HepG2 (cell line): ENCODE measurements at regions not wholly inside any gene's neighbourhood (a gene's known extent, or its start where the extent isn't known, plus 50 kb on each side); places are given as distances from the start of the nearest gene placed in this dataset.

ENCODE experiments used
- GTF2F1 ChIP-seq: fragments of 150-350 bp; IDR thresholded peaks from 2 replicates; pipeline ENCODE4 v1.6.1; 2014; ENCODE audit warnings: low read length
- NFYC ChIP-seq: IDR thresholded peaks from 2 replicates; pipeline ENCODE4 v1.6.1; 2016; ENCODE audit warnings: missing genetic modification reagents, missing compliant biosample characterization
- PHF20 ChIP-seq: sonication (generic); formaldehyde crosslinking; IDR thresholded peaks from 2 replicates; pipeline ENCODE4 v1.5.0; 2020; ENCODE audit warnings: mild to moderate bottlenecking, missing genetic modification reagents
- TF ChIP-seq, protein P1 (sequence below): sonication (generic); formaldehyde crosslinking; IDR thresholded peaks from 2 replicates; pipeline ENCODE4 v1.4.0; 2020; ENCODE audit warnings: missing genetic modification reagents

DNA sequence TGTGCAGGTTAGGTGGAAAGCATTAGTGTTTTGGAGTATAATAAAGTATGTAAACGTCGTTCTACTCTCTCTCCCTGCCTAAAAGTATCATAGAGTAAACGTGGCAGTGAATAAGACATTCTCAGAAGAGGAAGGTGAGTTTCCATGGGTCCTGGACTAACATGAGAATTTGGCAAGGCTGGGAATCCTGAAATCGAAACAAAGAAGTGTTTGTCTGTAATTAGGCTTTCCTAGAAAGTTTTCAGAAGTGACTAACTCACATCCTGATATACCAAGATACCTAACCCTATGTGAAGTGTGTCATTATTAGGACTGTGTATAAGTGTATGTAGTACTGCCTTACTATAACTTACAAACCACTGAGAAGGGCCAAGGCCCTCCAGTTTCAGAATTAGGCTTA is 50.7 kb upstream of the MAOA start:
- TF ChIP-seq, protein P1, sequence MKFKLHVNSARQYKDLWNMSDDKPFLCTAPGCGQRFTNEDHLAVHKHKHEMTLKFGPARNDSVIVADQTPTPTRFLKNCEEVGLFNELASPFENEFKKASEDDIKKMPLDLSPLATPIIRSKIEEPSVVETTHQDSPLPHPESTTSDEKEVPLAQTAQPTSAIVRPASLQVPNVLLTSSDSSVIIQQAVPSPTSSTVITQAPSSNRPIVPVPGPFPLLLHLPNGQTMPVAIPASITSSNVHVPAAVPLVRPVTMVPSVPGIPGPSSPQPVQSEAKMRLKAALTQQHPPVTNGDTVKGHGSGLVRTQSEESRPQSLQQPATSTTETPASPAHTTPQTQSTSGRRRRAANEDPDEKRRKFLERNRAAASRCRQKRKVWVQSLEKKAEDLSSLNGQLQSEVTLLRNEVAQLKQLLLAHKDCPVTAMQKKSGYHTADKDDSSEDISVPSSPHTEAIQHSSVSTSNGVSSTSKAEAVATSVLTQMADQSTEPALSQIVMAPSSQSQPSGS, result no peak
- no peak for TF ChIP-seq GTF2F1
- TF ChIP-seq NFYC (CRISPR knock-in tag), result no peak
- no peak for TF ChIP-seq PHF20 (CRISPR knock-in tag)
